ENCODE measurements at regions not wholly inside any gene's neighbourhood (a gene's known extent, or its start where the extent isn't known, plus 50 kb on each side); places are given as distances from the start of the nearest gene placed in this dataset.

GRCh38 chr14:45649051-45649450 lies 396.0 kb upstream of the MIS18BP1 start:
- TF ChIP-seq, protein P1, sequence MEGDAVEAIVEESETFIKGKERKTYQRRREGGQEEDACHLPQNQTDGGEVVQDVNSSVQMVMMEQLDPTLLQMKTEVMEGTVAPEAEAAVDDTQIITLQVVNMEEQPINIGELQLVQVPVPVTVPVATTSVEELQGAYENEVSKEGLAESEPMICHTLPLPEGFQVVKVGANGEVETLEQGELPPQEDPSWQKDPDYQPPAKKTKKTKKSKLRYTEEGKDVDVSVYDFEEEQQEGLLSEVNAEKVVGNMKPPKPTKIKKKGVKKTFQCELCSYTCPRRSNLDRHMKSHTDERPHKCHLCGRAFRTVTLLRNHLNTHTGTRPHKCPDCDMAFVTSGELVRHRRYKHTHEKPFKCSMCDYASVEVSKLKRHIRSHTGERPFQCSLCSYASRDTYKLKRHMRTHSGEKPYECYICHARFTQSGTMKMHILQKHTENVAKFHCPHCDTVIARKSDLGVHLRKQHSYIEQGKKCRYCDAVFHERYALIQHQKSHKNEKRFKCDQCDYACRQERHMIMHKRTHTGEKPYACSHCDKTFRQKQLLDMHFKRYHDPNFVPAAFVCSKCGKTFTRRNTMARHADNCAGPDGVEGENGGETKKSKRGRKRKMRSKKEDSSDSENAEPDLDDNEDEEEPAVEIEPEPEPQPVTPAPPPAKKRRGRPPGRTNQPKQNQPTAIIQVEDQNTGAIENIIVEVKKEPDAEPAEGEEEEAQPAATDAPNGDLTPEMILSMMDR (IDR thresholded peaks at IDR 0.05; ENCODE audit: low read length): no peak
- TF ChIP-seq EZH2phosphoT487 (IDR thresholded peaks at IDR 0.05; ENCODE audit: low read length) (no peak), EZH2 (optimal IDR thresholded peaks at IDR 0.05; ENCODE audit: low read depth, low read length) (no peak)

All from MM.1S (cell line).